Stimulated activated CD4-positive, alpha-beta T cell treated with anti-CD3 and anti-CD28 coated beads, Interleukin-2, amount 100 ng/mL, for 4 hours (primary cell): ENCODE measurements at regions not wholly inside any gene's neighbourhood (a gene's known extent, or its start where the extent isn't known, plus 50 kb on each side); places are given as distances from the start of the nearest gene placed in this dataset.
"Not testable (repeated sequence)": the region's sequence is repeated elsewhere in the genome, so short reads cannot be mapped to it uniquely, and the experiment has no call there.

Experiments
- DNase-seq: peaks from one replicate; pipeline ENCODE4 v3.0.0-alpha.2; 2020; ENCODE audit warnings: low read depth

- DNase-seq: no peak
These were observed 55.5 kb downstream of the PRR15 start for GRCh38 chr7:29619111-29619510.

- no peak for DNase-seq
These were observed 56.4 kb downstream of the PRR15 start for GRCh38 chr7:29619848-29620555.

GRCh38 chr7:29620556-29620930 lies 56.9 kb downstream of the PRR15 start:
- DNase-seq: no peak

- no peak for DNase-seq
These were observed 59.0 kb downstream of the PRR15 start for GRCh38 chr7:29622335-29623265.

GRCh38 chr7:29623973-29624372 lies 60.3 kb downstream of the PRR15 start:
- DNase-seq: no peak

- no peak for DNase-seq
These were observed 63.1 kb downstream of the PRR15 start for GRCh38 chr7:29626730-29627129.

GRCh38 chr7:29627631-29628030 lies 64.0 kb downstream of the PRR15 start:
- DNase-seq: no peak

- no peak for DNase-seq
These were observed 65.9 kb downstream of the PRR15 start for GRCh38 chr7:29629507-29629906.

- not testable (repeated sequence) for DNase-seq
These were observed 71.7 kb downstream of the PRR15 start for GRCh38 chr7:29635067-29636008.

- no peak for DNase-seq
These were observed 72.3 kb downstream of the PRR15 start for GRCh38 chr7:29636009-29636351.

GRCh38 chr7:29637374-29637773 lies 73.7 kb downstream of the PRR15 start:
- no peak for DNase-seq

- not testable (repeated sequence) for DNase-seq
These were observed 75.2 kb downstream of the PRR15 start for GRCh38 chr7:29638841-29639240.

GRCh38 chr7:29639386-29639785 lies 75.8 kb downstream of the PRR15 start:
- DNase-seq: no peak

- no peak for DNase-seq
These were observed 76.4 kb downstream of the PRR15 start for GRCh38 chr7:29639886-29640595.

- no peak for DNase-seq
These were observed 78.0 kb downstream of the PRR15 start for GRCh38 chr7:29641651-29642050.

GRCh38 chr7:29642494-29643155 lies 79.0 kb downstream of the PRR15 start:
- no peak for DNase-seq

GRCh38 chr7:29646116-29646515 lies 82.5 kb downstream of the PRR15 start:
- DNase-seq: not testable (repeated sequence)

- no peak for DNase-seq
These were observed 83.5 kb downstream of the PRR15 start for GRCh38 chr7:29647020-29647654.

- not testable (repeated sequence) for DNase-seq
These were observed 84.1 kb downstream of the PRR15 start for GRCh38 chr7:29647691-29648210.

- no peak for DNase-seq
These were observed 85.5 kb downstream of the PRR15 start for GRCh38 chr7:29649028-29649716.
